Liver (tissue), 8 donors: ENCODE measurements at regions not wholly inside any gene's neighbourhood (a gene's known extent, or its start where the extent isn't known, plus 50 kb on each side); places are given as distances from the start of the nearest gene placed in this dataset.

ENCODE experiments used
- DNase-seq: peaks from one replicate; pipeline ENCODE4 v3.0.0-alpha.2; 2017; ENCODE audit warnings: low spot score
- H3K27ac ChIP-seq, 2 donors: one replicate each; pipeline ENCODE4 v1.7.0; 2013; ENCODE audit warnings: inconsistent platforms in 2 of 2, low read length in 2 of 2, control low read depth in 1 of 2, low read depth in 1 of 2, mild to moderate bottlenecking in 1 of 2
- H3K27me3 ChIP-seq, 4 donors: one replicate each; pipeline versions ENCODE4 v1.6.1 to v1.7.0; 2013; ENCODE audit warnings: low read length in 3 of 4, inconsistent platforms in 1 of 4, mild to moderate bottlenecking in 1 of 4, moderate library complexity in 1 of 4; ENCODE audit not compliant: control insufficient read depth in 4 of 4, insufficient read depth in 4 of 4
- H3K36me3 ChIP-seq, 4 donors: one replicate each; pipeline versions ENCODE4 v1.6.1 to v1.7.0; 2013; ENCODE audit warnings: low read length in 3 of 4, mild to moderate bottlenecking in 3 of 4, low read depth in 1 of 4, moderate library complexity in 1 of 4; ENCODE audit not compliant: control insufficient read depth in 4 of 4, insufficient read depth in 3 of 4
- H3K4me1 ChIP-seq, 4 donors: one replicate each; pipeline versions ENCODE4 v1.6.1 to v1.7.0; 2013; ENCODE audit warnings: low read length in 3 of 4, mild to moderate bottlenecking in 3 of 4, moderate library complexity in 1 of 4; ENCODE audit not compliant: control insufficient read depth in 4 of 4, insufficient read depth in 4 of 4
- H3K4me3 ChIP-seq, 3 donors: one replicate each; pipeline versions ENCODE4 v1.6.1 to v1.7.0; 2013; ENCODE audit warnings: low read length in 3 of 3, control low read depth in 1 of 3, low read depth in 1 of 3, mild to moderate bottlenecking in 1 of 3
- H3K9ac ChIP-seq, 2 donors: one replicate each; pipeline ENCODE4 v1.7.0; 2013; ENCODE audit warnings: low read length in 2 of 2, mild to moderate bottlenecking in 2 of 2, moderate library complexity in 2 of 2, control low read depth in 1 of 2, low read depth in 1 of 2
- H3K9me3 ChIP-seq, 4 donors: one replicate each; pipeline versions ENCODE4 v1.6.1 to v1.7.0; 2013; ENCODE audit warnings: low read length in 3 of 4; ENCODE audit not compliant: control insufficient read depth in 4 of 4
- GABPA ChIP-seq, 2 donors: IDR thresholded peaks in 1 of 2; conservative IDR thresholded peaks in 1 of 2; 2 replicates each; pipeline ENCODE4 v1.6.1; 2016; ENCODE audit warnings: antibody characterized with exemption in 2 of 2, mild to moderate bottlenecking in 1 of 2, moderate library complexity in 1 of 2
- HNF4A ChIP-seq, 2 donors: conservative IDR thresholded peaks; 2 replicates each; pipeline ENCODE4 v1.6.1; 2016; ENCODE audit warnings: antibody characterized with exemption in 2 of 2, mild to moderate bottlenecking in 2 of 2
- HNF4G ChIP-seq: IDR thresholded peaks from 2 replicates; pipeline ENCODE4 v1.6.1; 2016; ENCODE audit warnings: antibody characterized with exemption
- JUND ChIP-seq, 2 donors: IDR thresholded peaks; 2 replicates each; pipeline ENCODE4 v1.6.1; 2016; ENCODE audit warnings: antibody characterized with exemption in 2 of 2
- RXRA ChIP-seq, 2 donors: IDR thresholded peaks; 2 replicates each; pipeline ENCODE4 v1.6.1; 2017 to 2018; ENCODE audit warnings: antibody characterized with exemption in 2 of 2, mild to moderate bottlenecking in 1 of 2
- SP1 ChIP-seq: IDR thresholded peaks from 2 replicates; pipeline ENCODE4 v1.6.1; 2018; ENCODE audit warnings: antibody characterized with exemption, mild to moderate bottlenecking
- TAF1 ChIP-seq: conservative IDR thresholded peaks from 2 replicates; pipeline ENCODE4 v1.6.1; 2016; ENCODE audit warnings: antibody characterized with exemption, mild to moderate bottlenecking
- WGBS: extraction: QIAGEN DNeasy Blood & Tissue Kit; methylation state at CpG from one replicate; pipeline ENCODE4 v1.1.7; 2013; 5-methylcytosine and 5-hydroxymethylcytosine counted together
- TF ChIP-seq, protein P1 (sequence below): IDR thresholded peaks from 2 replicates; pipeline ENCODE4 v1.6.1; 2016; ENCODE audit warnings: antibody characterized with exemption
- TF ChIP-seq, protein P2 (sequence below): fragments of 150-350 bp; IDR thresholded peaks from 2 replicates; pipeline ENCODE4 v1.5.1; 2017; ENCODE audit warnings: improper control_type of control experiment, low read depth, low read length; ENCODE audit not compliant: missing input control
- TF ChIP-seq, protein P3 (sequence below): IDR thresholded peaks from 2 replicates; pipeline ENCODE4 v1.6.1; 2016; ENCODE audit warnings: antibody characterized with exemption, mild to moderate bottlenecking
- TF ChIP-seq, protein P4 (sequence below): IDR thresholded peaks from 2 replicates; pipeline ENCODE4 v1.6.1; 2016; ENCODE audit warnings: antibody characterized with exemption
- donor health status: healthy.
- donor health status: healthy.
- donor health status: healthy.
- donor health status: healthy.
- donor health status: healthy.

DNA sequence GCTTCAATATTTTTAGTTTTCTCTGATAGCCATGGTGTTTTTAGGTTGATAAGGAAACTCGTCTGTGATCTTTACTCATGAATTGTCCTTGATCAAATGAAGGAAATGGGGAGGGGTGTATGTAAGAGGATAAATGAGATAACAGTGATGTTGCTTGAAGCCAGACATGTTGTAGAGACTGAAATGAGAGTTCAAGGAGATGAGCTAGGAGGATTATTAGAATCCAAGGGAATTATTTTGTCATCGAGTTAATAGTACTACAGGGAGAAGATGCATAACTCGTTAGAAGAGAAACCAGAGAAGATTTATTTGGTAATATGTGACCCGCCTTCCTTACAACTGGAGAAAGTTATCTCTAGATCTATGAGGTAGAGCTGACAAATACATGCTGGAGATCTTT lies 371.3 kb upstream of the DDHD1 start (continued):
- TF ChIP-seq, protein P1, sequence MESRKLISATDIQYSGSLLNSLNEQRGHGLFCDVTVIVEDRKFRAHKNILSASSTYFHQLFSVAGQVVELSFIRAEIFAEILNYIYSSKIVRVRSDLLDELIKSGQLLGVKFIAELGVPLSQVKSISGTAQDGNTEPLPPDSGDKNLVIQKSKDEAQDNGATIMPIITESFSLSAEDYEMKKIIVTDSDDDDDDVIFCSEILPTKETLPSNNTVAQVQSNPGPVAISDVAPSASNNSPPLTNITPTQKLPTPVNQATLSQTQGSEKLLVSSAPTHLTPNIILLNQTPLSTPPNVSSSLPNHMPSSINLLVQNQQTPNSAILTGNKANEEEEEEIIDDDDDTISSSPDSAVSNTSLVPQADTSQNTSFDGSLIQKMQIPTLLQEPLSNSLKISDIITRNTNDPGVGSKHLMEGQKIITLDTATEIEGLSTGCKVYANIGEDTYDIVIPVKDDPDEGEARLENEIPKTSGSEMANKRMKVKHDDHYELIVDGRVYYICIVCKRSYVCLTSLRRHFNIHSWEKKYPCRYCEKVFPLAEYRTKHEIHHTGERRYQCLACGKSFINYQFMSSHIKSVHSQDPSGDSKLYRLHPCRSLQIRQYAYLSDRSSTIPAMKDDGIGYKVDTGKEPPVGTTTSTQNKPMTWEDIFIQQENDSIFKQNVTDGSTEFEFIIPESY: no peak

DNA sequence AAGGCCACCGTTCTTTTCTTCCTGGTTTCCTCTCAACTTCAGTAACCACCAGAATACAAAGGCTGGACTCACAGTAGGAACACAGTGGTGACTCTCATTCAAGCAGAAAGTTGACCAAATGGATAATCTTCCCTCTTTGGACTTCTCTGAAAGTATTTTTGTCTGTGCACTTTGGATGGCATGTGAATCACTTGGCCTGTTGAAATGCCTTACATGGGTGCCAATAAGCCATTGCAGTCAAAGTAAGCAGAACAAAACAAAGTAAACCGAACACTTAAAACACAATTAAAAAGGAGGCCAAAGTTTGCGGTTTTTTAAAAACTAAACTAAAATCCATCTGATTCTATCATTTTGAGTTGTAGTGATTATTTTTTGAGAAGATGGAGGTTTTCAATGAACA lies 370.1 kb upstream of the DDHD1 start:
- no peak for DNase-seq
- H3K27ac ChIP-seq: no peak overlapping the region
- H3K9ac ChIP-seq: no peak overlapping the region
- H3K36me3 ChIP-seq: no peaks in the 10 kb centered on the region
- H3K9me3 ChIP-seq: no peaks in the 10 kb centered on the region
- no peak overlapping the region for H3K4me3 ChIP-seq
- 96% methylated on average over 3 of the region's 3 CpGs for WGBS
- no peak for TF ChIP-seq HNF4G
- TF ChIP-seq HNF4A (conservative IDR thresholded peaks at IDR 0.05): no peak
- no peak for TF ChIP-seq JUND (IDR thresholded peaks at IDR 0.05)
- TF ChIP-seq RXRA (IDR thresholded peaks at IDR 0.05): no peak
- TF ChIP-seq, protein P2, sequence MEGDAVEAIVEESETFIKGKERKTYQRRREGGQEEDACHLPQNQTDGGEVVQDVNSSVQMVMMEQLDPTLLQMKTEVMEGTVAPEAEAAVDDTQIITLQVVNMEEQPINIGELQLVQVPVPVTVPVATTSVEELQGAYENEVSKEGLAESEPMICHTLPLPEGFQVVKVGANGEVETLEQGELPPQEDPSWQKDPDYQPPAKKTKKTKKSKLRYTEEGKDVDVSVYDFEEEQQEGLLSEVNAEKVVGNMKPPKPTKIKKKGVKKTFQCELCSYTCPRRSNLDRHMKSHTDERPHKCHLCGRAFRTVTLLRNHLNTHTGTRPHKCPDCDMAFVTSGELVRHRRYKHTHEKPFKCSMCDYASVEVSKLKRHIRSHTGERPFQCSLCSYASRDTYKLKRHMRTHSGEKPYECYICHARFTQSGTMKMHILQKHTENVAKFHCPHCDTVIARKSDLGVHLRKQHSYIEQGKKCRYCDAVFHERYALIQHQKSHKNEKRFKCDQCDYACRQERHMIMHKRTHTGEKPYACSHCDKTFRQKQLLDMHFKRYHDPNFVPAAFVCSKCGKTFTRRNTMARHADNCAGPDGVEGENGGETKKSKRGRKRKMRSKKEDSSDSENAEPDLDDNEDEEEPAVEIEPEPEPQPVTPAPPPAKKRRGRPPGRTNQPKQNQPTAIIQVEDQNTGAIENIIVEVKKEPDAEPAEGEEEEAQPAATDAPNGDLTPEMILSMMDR: no peak
- TF ChIP-seq GABPA (IDR thresholded peaks at IDR 0.05 in 1 of 2, conservative IDR thresholded peaks at IDR 0.05 in 1 of 2): no peak
- TF ChIP-seq TAF1: no peak
- TF ChIP-seq, protein P3, sequence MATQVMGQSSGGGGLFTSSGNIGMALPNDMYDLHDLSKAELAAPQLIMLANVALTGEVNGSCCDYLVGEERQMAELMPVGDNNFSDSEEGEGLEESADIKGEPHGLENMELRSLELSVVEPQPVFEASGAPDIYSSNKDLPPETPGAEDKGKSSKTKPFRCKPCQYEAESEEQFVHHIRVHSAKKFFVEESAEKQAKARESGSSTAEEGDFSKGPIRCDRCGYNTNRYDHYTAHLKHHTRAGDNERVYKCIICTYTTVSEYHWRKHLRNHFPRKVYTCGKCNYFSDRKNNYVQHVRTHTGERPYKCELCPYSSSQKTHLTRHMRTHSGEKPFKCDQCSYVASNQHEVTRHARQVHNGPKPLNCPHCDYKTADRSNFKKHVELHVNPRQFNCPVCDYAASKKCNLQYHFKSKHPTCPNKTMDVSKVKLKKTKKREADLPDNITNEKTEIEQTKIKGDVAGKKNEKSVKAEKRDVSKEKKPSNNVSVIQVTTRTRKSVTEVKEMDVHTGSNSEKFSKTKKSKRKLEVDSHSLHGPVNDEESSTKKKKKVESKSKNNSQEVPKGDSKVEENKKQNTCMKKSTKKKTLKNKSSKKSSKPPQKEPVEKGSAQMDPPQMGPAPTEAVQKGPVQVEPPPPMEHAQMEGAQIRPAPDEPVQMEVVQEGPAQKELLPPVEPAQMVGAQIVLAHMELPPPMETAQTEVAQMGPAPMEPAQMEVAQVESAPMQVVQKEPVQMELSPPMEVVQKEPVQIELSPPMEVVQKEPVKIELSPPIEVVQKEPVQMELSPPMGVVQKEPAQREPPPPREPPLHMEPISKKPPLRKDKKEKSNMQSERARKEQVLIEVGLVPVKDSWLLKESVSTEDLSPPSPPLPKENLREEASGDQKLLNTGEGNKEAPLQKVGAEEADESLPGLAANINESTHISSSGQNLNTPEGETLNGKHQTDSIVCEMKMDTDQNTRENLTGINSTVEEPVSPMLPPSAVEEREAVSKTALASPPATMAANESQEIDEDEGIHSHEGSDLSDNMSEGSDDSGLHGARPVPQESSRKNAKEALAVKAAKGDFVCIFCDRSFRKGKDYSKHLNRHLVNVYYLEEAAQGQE: no peak
- H3K4me1 ChIP-seq: no peaks in the 10 kb centered on the region
- H3K27me3 ChIP-seq: no peaks in the 10 kb centered on the region

DNA sequence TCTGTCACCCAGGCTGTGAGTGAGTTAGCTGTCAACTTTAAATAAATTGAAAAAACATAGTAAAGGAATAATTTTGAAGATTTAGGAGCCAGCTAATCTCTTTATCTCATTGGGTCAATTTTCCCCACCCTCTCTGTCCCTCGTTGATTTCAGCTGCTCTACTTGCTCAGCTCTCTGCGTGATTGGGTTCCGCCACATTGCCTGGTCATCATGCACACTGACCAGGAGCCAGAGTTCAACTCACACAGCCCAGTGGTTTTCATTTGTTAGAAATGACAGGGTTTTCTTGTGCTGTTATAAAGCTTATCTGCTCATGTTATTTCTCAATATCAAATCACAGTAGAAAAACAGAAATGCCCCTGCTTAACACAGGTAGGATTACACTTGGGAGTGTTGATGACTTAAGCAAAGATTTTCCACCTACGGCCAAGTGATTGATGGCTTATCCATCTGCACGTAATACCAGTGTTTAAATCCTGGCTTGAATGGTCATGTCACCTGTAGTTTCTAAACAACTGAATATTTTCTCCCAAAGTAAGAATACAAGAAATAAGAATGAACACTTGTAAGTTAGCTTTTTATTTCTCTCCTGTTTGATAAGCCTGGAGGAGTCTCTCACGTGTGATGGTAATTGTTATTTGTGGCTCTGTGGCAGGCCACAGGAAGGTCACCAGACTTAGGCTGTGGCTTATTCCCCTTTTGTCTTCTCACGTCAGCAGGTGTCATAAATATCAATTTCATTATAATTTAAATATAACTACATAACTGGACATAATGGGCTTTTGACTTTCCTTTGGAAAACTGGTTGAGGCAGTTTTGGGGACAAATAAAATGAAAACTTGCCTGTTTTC lies 367.2 kb upstream of the DDHD1 start:
- 83% methylated on average over 7 of the region's 7 CpGs for WGBS
- no peak for DNase-seq
- no peak overlapping the region for H3K27ac ChIP-seq
- no peak for TF ChIP-seq GABPA (IDR thresholded peaks at IDR 0.05 in 1 of 2, conservative IDR thresholded peaks at IDR 0.05 in 1 of 2)
- TF ChIP-seq, protein P4, sequence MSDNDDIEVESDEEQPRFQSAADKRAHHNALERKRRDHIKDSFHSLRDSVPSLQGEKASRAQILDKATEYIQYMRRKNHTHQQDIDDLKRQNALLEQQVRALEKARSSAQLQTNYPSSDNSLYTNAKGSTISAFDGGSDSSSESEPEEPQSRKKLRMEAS: no peak
- TF ChIP-seq, protein P3: no peak
- no peak for TF ChIP-seq JUND (IDR thresholded peaks at IDR 0.05)
- TF ChIP-seq, protein P2: no peak
- TF ChIP-seq, protein P1: no peak
- TF ChIP-seq RXRA (IDR thresholded peaks at IDR 0.05): no peak
- TF ChIP-seq SP1: no peak

More for the DNA sequence above, 367.2 kb upstream of the DDHD1 start:
- no peaks in the 10 kb centered on the region for H3K4me1 ChIP-seq
- H3K4me3 ChIP-seq: no peak overlapping the region
- no peaks in the 10 kb centered on the region for H3K36me3 ChIP-seq
- no peaks in the 10 kb centered on the region for H3K9me3 ChIP-seq
- H3K27me3 ChIP-seq: no peaks in the 10 kb centered on the region
- H3K9ac ChIP-seq: no peak overlapping the region
